Fibroblast of lung (primary cell): ENCODE measurements at regions not wholly inside any gene's neighbourhood (a gene's known extent, or its start where the extent isn't known, plus 50 kb on each side); places are given as distances from the start of the nearest gene placed in this dataset.

ENCODE experiments used
- DNase-seq, 2 donors: peaks; one replicate each; pipeline versions ENCODE4 v3.0.0 to v3.0.0-alpha.2; 2010; ENCODE audit warnings: low read depth in 2 of 2
- H2AFZ ChIP-seq: 2 replicates; pipeline ENCODE4 v1.5.1; 2012; ENCODE audit warnings: low read length, control low read depth, inconsistent platforms
- H3K27ac ChIP-seq: 2 replicates; pipeline ENCODE4 v1.5.1; 2011; ENCODE audit warnings: low read length, control low read depth; ENCODE audit not compliant: insufficient read depth
- H3K27me3 ChIP-seq: 2 replicates; pipeline ENCODE4 v1.5.1; 2011; ENCODE audit warnings: mild to moderate bottlenecking, low read length; ENCODE audit not compliant: control insufficient read depth, insufficient read depth
- H3K36me3 ChIP-seq: 2 replicates; pipeline ENCODE4 v1.5.1; 2011; ENCODE audit warnings: low read length; ENCODE audit not compliant: control insufficient read depth, insufficient read depth
- H3K4me1 ChIP-seq: 2 replicates; pipeline ENCODE4 v1.5.1; 2011; ENCODE audit warnings: low read length; ENCODE audit not compliant: control insufficient read depth, insufficient read depth; ENCODE audit errors: extremely low read depth
- H3K4me2 ChIP-seq: 2 replicates; pipeline ENCODE4 v1.5.1; 2011; ENCODE audit warnings: low read length, control low read depth; ENCODE audit not compliant: insufficient read depth; ENCODE audit errors: extremely low read depth
- H3K4me3 ChIP-seq, 4 experiments: fragments of 200-600 bp in 1 of 4; sonication (generic) in 1 of 4; replicated peaks in 1 of 4; 2 replicates each; pipeline ENCODE4 v1.5.1; 2011 to 2016; ENCODE audit warnings: low read length in 4 of 4, low read depth in 3 of 4, mild to moderate bottlenecking in 3 of 4, control low read depth in 2 of 4, inconsistent platforms in 1 of 4, mixed read lengths in 1 of 4; ENCODE audit not compliant: insufficient read depth in 1 of 4; ENCODE audit errors: control extremely low read depth in 1 of 4
- H3K79me2 ChIP-seq: 2 replicates; pipeline ENCODE4 v1.5.1; 2012; ENCODE audit warnings: mild to moderate bottlenecking, low read length, inconsistent platforms; ENCODE audit not compliant: control insufficient read depth, insufficient read depth
- H3K9ac ChIP-seq: 2 replicates; pipeline ENCODE4 v1.5.1; 2011; ENCODE audit warnings: mild to moderate bottlenecking, low read length, control low read depth; ENCODE audit not compliant: insufficient read depth
- H3K9me3 ChIP-seq: 2 replicates; pipeline ENCODE4 v1.5.1; 2012; ENCODE audit warnings: low read depth, low read length; ENCODE audit not compliant: control insufficient read depth, insufficient read depth
- H4K20me1 ChIP-seq: 2 replicates; pipeline ENCODE4 v1.5.1; 2011; ENCODE audit warnings: low read length; ENCODE audit not compliant: control insufficient read depth, insufficient read depth; ENCODE audit errors: extremely low read depth
- CTCF ChIP-seq, 2 donors: IDR thresholded peaks in 1 of 2; conservative IDR thresholded peaks in 1 of 2; 1 replicate in 1 of 2; 2 replicates in 1 of 2; pipeline ENCODE4 v1.5.1; 2011 to 2012; ENCODE audit warnings: low read length in 2 of 2, control low read depth in 1 of 2, inconsistent platforms in 1 of 2, low read depth in 1 of 2, mild to moderate bottlenecking in 1 of 2
- EZH2 ChIP-seq: IDR thresholded peaks from 2 replicates; pipeline ENCODE4 v1.5.1; 2012; ENCODE audit warnings: low read length, control low read depth, mild to moderate bottlenecking; ENCODE audit errors: missing control alignments

GRCh38 chr3:106208967-106209366 is 340.2 kb upstream of the CBLB start:
- Histone ChIP-seq H2AFZ (no peak overlapping the region), H3K27ac (no peak overlapping the region), H3K9ac (no peak overlapping the region), H3K4me3 (no peak overlapping the region), H3K79me2 (no peaks in the 10 kb centered on the region), H4K20me1 (no peaks in the 10 kb centered on the region), H3K27me3 (no peaks in the 10 kb centered on the region), H3K4me1 (no peaks in the 10 kb centered on the region), H3K9me3 (no peaks in the 10 kb centered on the region), H3K36me3 (no peaks in the 10 kb centered on the region), H3K4me2 (no peak overlapping the region)
- TF ChIP-seq EZH2 (no peak), CTCF (conservative IDR thresholded peaks at IDR 0.05 in 1 of 2, IDR thresholded peaks at IDR 0.05 in 1 of 2; ENCODE audit: low read depth in 1 of 2, low read length in 2 of 2) (peak in 1 of 2 donors; percentile 26)
- DNase-seq, result peak; percentile 20 to 57

- TF ChIP-seq EZH2 (no peak), CTCF (conservative IDR thresholded peaks at IDR 0.05 in 1 of 2, IDR thresholded peaks at IDR 0.05 in 1 of 2; ENCODE audit: low read depth in 1 of 2, low read length in 2 of 2) (no peak)
- no peak overlapping the region for H2AFZ ChIP-seq
- DNase-seq, result no peak
- no peaks in the 10 kb centered on the region for H3K27me3 ChIP-seq
- H3K4me2 ChIP-seq, result no peak overlapping the region
- no peaks in the 10 kb centered on the region for H3K36me3 ChIP-seq
- no peaks in the 10 kb centered on the region for H4K20me1 ChIP-seq
- H3K79me2 ChIP-seq, result no peaks in the 10 kb centered on the region
- H3K4me1 ChIP-seq, result no peaks in the 10 kb centered on the region
- H3K27ac ChIP-seq, result no peak overlapping the region
- no peaks in the 10 kb centered on the region for H3K9me3 ChIP-seq
- no peak overlapping the region for H3K9ac ChIP-seq
- H3K4me3 ChIP-seq, result no peak overlapping the region
These were observed 340.7 kb upstream of the CBLB start for GRCh38 chr3:106209482-106209881.

- no peak for DNase-seq
- no peak overlapping the region for H3K4me3 ChIP-seq
- TF ChIP-seq CTCF (conservative IDR thresholded peaks at IDR 0.05 in 1 of 2, IDR thresholded peaks at IDR 0.05 in 1 of 2; ENCODE audit: low read depth in 1 of 2, low read length in 2 of 2) (no peak), EZH2 (no peak)
- no peaks in the 10 kb centered on the region for H3K4me1 ChIP-seq
- H2AFZ ChIP-seq, result no peak overlapping the region
- H3K27me3 ChIP-seq, result no peaks in the 10 kb centered on the region
- no peak overlapping the region for H3K9ac ChIP-seq
- H4K20me1 ChIP-seq, result no peaks in the 10 kb centered on the region
- H3K27ac ChIP-seq, result no peak overlapping the region
- H3K79me2 ChIP-seq, result no peaks in the 10 kb centered on the region
- no peak overlapping the region for H3K4me2 ChIP-seq
- H3K36me3 ChIP-seq, result no peaks in the 10 kb centered on the region
- no peaks in the 10 kb centered on the region for H3K9me3 ChIP-seq
These were observed 342.1 kb upstream of the CBLB start for GRCh38 chr3:106210923-106211322.
